ENCODE measurements at regions not wholly inside any gene's neighbourhood (a gene's known extent, or its start where the extent isn't known, plus 50 kb on each side); places are given as distances from the start of the nearest gene placed in this dataset.

- in situ Hi-C loops (cut with HindIII; ENCODE audit: low sequenced_read_pairs) = no loop called here
Measured at GRCh38 chr14:95466506-95466905, 49.9 kb downstream of the SYNE3 start.

GRCh38 chr14:95465936-95466335 is 50.5 kb downstream of the SYNE3 start:
- in situ Hi-C loops (cut with HindIII; ENCODE audit: low sequenced_read_pairs) = no loop called here

- in situ Hi-C loops (cut with HindIII; ENCODE audit: low sequenced_read_pairs) = no loop called here
Measured at GRCh38 chr14:95465358-95465757, 51.1 kb downstream of the SYNE3 start.

GRCh38 chr14:95464514-95464913 is 51.9 kb downstream of the SYNE3 start:
- in situ Hi-C loops (cut with HindIII; ENCODE audit: low sequenced_read_pairs) = loop anchor here (5.0 kb wide), 2 partner anchors 83 to 107 kb away; no protein-coding TSS in a partner anchor

- in situ Hi-C loops (cut with HindIII; ENCODE audit: low sequenced_read_pairs) = loop anchor here (5.0 kb wide), 2 partner anchors 83 to 107 kb away; no protein-coding TSS in a partner anchor
Measured at GRCh38 chr14:95464103-95464502, 52.3 kb downstream of the SYNE3 start.

GRCh38 chr14:95463171-95463901 is 53.1 kb downstream of the SYNE3 start:
- in situ Hi-C loops (cut with HindIII; ENCODE audit: low sequenced_read_pairs) = loop anchor here (5.0 kb wide), 2 partner anchors 84 to 106 kb away; no protein-coding TSS in a partner anchor

- in situ Hi-C loops (cut with HindIII; ENCODE audit: low sequenced_read_pairs) = loop anchor here (5.0 kb wide), 2 partner anchors 85 to 105 kb away; no protein-coding TSS in a partner anchor
Measured at GRCh38 chr14:95462491-95462890, 54.0 kb downstream of the SYNE3 start.

- in situ Hi-C loops (cut with HindIII; ENCODE audit: low sequenced_read_pairs) = loop anchor here (5.0 kb wide), 2 partner anchors 86 to 104 kb away; no protein-coding TSS in a partner anchor
Measured at GRCh38 chr14:95460647-95461478, 55.6 kb downstream of the SYNE3 start.

GRCh38 chr14:95458906-95459305 is 57.5 kb downstream of the SYNE3 start:
- in situ Hi-C loops (cut with HindIII; ENCODE audit: low sequenced_read_pairs) = no loop called here

- in situ Hi-C loops (cut with HindIII; ENCODE audit: low sequenced_read_pairs) = no loop called here
Measured at GRCh38 chr14:95458459-95458858, 58.0 kb downstream of the SYNE3 start.

GRCh38 chr14:95456281-95456680 is 60.2 kb downstream of the SYNE3 start:
- in situ Hi-C loops (cut with HindIII; ENCODE audit: low sequenced_read_pairs) = no loop called here

GRCh38 chr14:95455246-95455645 is 61.2 kb downstream of the SYNE3 start:
- in situ Hi-C loops (cut with HindIII; ENCODE audit: low sequenced_read_pairs) = no loop called here

GRCh38 chr14:95453713-95453980 is 62.8 kb downstream of the SYNE3 start:
- in situ Hi-C loops (cut with HindIII; ENCODE audit: low sequenced_read_pairs) = no loop called here

- in situ Hi-C loops (cut with HindIII; ENCODE audit: low sequenced_read_pairs) = no loop called here
Measured at GRCh38 chr14:95452893-95453712, 63.3 kb downstream of the SYNE3 start.

GRCh38 chr14:95452176-95452892 is 64.1 kb downstream of the SYNE3 start:
- in situ Hi-C loops (cut with HindIII; ENCODE audit: low sequenced_read_pairs) = no loop called here

- in situ Hi-C loops (cut with HindIII; ENCODE audit: low sequenced_read_pairs) = no loop called here
Measured at GRCh38 chr14:95449131-95449530, 67.3 kb downstream of the SYNE3 start.

- in situ Hi-C loops (cut with HindIII; ENCODE audit: low sequenced_read_pairs) = no loop called here
Measured at GRCh38 chr14:95446470-95446869, 70.0 kb downstream of the SYNE3 start.

GRCh38 chr14:95445676-95446075 is 70.8 kb downstream of the SYNE3 start:
- in situ Hi-C loops (cut with HindIII; ENCODE audit: low sequenced_read_pairs) = no loop called here

- in situ Hi-C loops (cut with HindIII; ENCODE audit: low sequenced_read_pairs) = no loop called here
Measured at GRCh38 chr14:95445161-95445560, 71.3 kb downstream of the SYNE3 start.

Data from endothelial cell of hepatic sinusoid (primary cell).